ENCODE measurements at regions not wholly inside any gene's neighbourhood (a gene's known extent, or its start where the extent isn't known, plus 50 kb on each side); places are given as distances from the start of the nearest gene placed in this dataset.

DNA sequence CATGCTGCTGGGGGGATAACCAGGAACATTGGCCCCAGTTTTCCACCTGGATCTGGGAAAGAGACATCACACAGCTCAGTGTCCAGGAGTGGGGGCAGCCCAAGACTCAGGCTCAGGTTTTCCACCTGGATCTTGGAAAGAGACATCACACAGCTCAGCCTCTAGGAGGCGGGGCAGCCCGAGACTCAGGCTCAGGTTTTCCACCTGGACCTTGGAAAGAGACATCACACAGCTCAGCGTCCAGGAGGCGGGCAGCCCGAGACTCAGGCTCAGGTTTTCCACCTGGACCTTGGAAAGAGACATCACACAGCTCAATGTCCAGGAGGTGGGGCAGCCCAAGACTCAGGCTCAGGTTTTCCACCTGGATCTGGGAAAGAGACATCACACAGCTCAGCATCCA, 361.6 kb downstream of the THBS2 start:
- no CpG with 5 or more reads among the region's 5 CpGs for WGBS (ENCODE audit: extremely low coverage, insufficient coverage, low lambda C conversion rate)
- Histone ChIP-seq H3K23ac (ENCODE audit: low read length) (no peak overlapping the region), H2AK5ac (ENCODE audit: low read length) (no peak overlapping the region), H3K56ac (ENCODE audit: low read length) (no peak overlapping the region), H2BK5ac (ENCODE audit: low read length) (no peak overlapping the region), H3K4ac (ENCODE audit: low read depth, low read length) (no peak overlapping the region), H4K5ac (ENCODE audit: low read length) (no peak overlapping the region), H3K79me1 (ENCODE audit: low read length) (no peaks in the 10 kb centered on the region), H3K79me2 (ENCODE audit: control insufficient read depth, insufficient read depth, low read length) (no peaks in the 10 kb centered on the region), H3K18ac (ENCODE audit: low read length) (no peak overlapping the region), H3K27me3 (ENCODE audit: insufficient read depth, low read length, poor library complexity) (no peaks in the 10 kb centered on the region), H3K36me3 (ENCODE audit: control insufficient read depth, insufficient read depth, low read length) (no peaks in the 10 kb centered on the region), H3K4me3 (ENCODE audit: low read length) (no peak overlapping the region), H3K4me1 (ENCODE audit: control insufficient read depth, low read depth, low read length) (peaks cover 3% of the 10 kb centered on the region), H3K27ac (ENCODE audit: low read depth, low read length) (no peak overlapping the region), H4K8ac (ENCODE audit: low read depth, low read length) (no peak overlapping the region), H3K4me2 (ENCODE audit: low read length) (no peak overlapping the region), H2BK120ac (ENCODE audit: low read depth, low read length) (no peak overlapping the region), H2BK15ac (replicated peaks; ENCODE audit: low read depth) (no peak overlapping the region), H3K9ac (ENCODE audit: low read length) (no peak overlapping the region)
- no peak for DNase-seq

DNA sequence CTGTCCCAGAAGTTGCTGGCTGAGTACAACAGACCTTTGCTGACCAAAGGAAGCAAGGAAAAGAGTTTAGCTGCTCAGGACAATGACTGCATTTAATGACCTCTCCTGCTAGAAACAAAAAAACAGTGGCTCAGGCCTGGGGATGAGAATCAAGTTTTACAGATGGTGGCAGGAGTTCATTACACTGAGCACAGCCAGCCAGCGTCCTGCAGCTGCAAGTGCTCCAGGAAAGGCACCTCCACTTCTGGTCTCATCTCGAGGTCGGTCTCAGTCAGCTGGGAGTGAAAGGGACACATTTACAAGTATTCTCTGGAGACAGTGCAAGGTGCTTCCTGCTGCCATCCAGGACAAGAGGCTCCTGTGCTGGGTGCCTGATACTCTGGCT, 362.7 kb downstream of the THBS2 start:
- no peak overlapping the region for H4K5ac ChIP-seq (ENCODE audit: low read length)

DNA sequence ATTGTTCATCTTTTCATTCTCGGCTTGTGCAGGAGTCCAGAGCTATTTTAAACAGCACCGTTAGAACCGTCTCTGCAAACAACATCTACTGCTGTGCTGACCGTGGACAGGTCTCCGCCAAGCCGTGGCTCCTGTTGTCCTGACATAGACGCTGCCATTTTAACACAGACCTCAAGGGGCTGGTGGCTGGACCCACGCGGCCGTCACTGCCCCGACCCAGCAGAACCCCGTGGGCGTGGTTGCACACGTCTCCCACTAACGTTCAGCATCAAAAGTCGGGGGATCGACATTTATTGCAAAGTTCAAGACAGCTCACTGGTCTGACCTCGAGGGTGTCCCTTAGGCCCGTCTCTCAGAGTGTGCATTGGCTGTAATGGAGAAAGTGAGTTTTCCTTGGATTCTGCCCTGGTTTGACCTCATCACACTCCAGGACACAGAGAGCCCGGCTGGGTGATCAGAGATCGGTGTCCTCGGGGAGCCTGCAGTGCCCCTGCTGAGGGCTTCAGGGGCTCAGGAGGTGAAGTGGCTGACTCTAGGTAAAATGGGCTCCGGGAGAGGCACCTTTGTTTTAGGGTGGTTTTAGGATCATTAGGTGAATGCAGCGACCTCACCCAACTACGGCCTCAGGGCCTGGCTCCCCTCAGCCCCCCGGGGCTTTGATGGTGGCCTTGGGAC, 363.2 kb downstream of the THBS2 start:
- no peak overlapping the region for H4K5ac ChIP-seq (ENCODE audit: low read length)
- no peaks in the 10 kb centered on the region for H3K79me1 ChIP-seq (ENCODE audit: low read length)
- no CpG with 5 or more reads among the region's 26 CpGs for WGBS (ENCODE audit: extremely low coverage, insufficient coverage, low lambda C conversion rate)
- peaks cover 2% of the 10 kb centered on the region for H3K4me1 ChIP-seq (ENCODE audit: control insufficient read depth, low read depth, low read length)
- H3K23ac ChIP-seq (ENCODE audit: low read length), result no peak overlapping the region
- no peak overlapping the region for H3K56ac ChIP-seq (ENCODE audit: low read length)
- H2BK120ac ChIP-seq (ENCODE audit: low read depth, low read length), result no peak overlapping the region
- H2BK15ac ChIP-seq (replicated peaks; ENCODE audit: low read depth), result no peak overlapping the region
- no peak overlapping the region for H4K8ac ChIP-seq (ENCODE audit: low read depth, low read length)
- H3K4ac ChIP-seq (ENCODE audit: low read depth, low read length), result no peak overlapping the region
- no peak overlapping the region for H3K18ac ChIP-seq (ENCODE audit: low read length)
- H3K27ac ChIP-seq (ENCODE audit: low read depth, low read length), result no peak overlapping the region
- no peak overlapping the region for H3K4me2 ChIP-seq (ENCODE audit: low read length)
- no peaks in the 10 kb centered on the region for H3K27me3 ChIP-seq (ENCODE audit: insufficient read depth, low read length, poor library complexity)
- H3K9ac ChIP-seq (ENCODE audit: low read length), result no peak overlapping the region
- H3K4me3 ChIP-seq (ENCODE audit: low read length), result no peak overlapping the region
- no peak for DNase-seq
- H3K36me3 ChIP-seq (ENCODE audit: control insufficient read depth, insufficient read depth, low read length), result no peaks in the 10 kb centered on the region
- H2BK5ac ChIP-seq (ENCODE audit: low read length), result no peak overlapping the region
- H2AK5ac ChIP-seq (ENCODE audit: low read length), result no peak overlapping the region
- H3K79me2 ChIP-seq (ENCODE audit: control insufficient read depth, insufficient read depth, low read length), result no peaks in the 10 kb centered on the region

More for the DNA sequence above, 362.7 kb downstream of the THBS2 start:
- no peak for DNase-seq
- no CpG with 5 or more reads among the region's 3 CpGs for WGBS (ENCODE audit: extremely low coverage, insufficient coverage, low lambda C conversion rate)
- Histone ChIP-seq H3K56ac (ENCODE audit: low read length) (no peak overlapping the region), H3K36me3 (ENCODE audit: control insufficient read depth, insufficient read depth, low read length) (no peaks in the 10 kb centered on the region), H3K4me1 (ENCODE audit: control insufficient read depth, low read depth, low read length) (peaks cover 3% of the 10 kb centered on the region), H3K9ac (ENCODE audit: low read length) (no peak overlapping the region), H3K79me1 (ENCODE audit: low read length) (no peaks in the 10 kb centered on the region), H3K4ac (ENCODE audit: low read depth, low read length) (no peak overlapping the region), H2BK15ac (replicated peaks; ENCODE audit: low read depth) (no peak overlapping the region), H2BK5ac (ENCODE audit: low read length) (no peak overlapping the region), H3K23ac (ENCODE audit: low read length) (no peak overlapping the region), H3K18ac (ENCODE audit: low read length) (no peak overlapping the region), H4K8ac (ENCODE audit: low read depth, low read length) (no peak overlapping the region), H2BK120ac (ENCODE audit: low read depth, low read length) (no peak overlapping the region), H2AK5ac (ENCODE audit: low read length) (no peak overlapping the region), H3K79me2 (ENCODE audit: control insufficient read depth, insufficient read depth, low read length) (no peaks in the 10 kb centered on the region), H3K27ac (ENCODE audit: low read depth, low read length) (no peak overlapping the region), H3K27me3 (ENCODE audit: insufficient read depth, low read length, poor library complexity) (no peaks in the 10 kb centered on the region), H3K4me3 (ENCODE audit: low read length) (no peak overlapping the region), H3K4me2 (ENCODE audit: low read length) (no peak overlapping the region)

DNA sequence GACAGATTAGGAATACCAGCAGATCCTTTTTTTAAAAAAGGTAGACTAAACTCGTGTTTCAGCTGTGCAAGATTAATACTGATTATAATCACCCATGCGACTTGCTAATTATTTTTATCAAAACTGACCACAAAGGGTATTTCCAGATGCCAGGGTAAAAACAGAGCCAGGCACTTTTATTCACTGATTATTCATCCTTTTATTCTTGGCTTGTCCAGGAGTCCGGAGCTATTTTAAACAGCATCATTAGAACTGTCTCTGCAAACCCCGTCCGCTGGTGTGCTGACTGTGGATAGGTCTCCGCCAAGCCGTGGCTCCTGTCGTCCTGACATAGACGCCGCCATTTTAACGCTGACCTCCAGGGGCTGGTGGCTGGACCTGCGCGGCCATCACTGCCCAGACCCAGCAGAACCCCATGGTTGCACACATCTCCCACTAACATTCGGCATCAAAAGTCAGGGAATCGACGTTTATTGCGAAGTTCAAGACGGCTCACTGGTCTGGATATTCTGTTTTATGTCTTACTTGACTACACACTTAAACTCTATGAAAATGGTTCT, 364.8 kb downstream of the THBS2 start:
- Histone ChIP-seq H3K23ac (ENCODE audit: low read length) (no peak overlapping the region), H3K4me2 (ENCODE audit: low read length) (no peak overlapping the region), H3K18ac (ENCODE audit: low read length) (no peak overlapping the region), H3K79me2 (ENCODE audit: control insufficient read depth, insufficient read depth, low read length) (no peaks in the 10 kb centered on the region), H3K4me1 (ENCODE audit: control insufficient read depth, low read depth, low read length) (no peaks in the 10 kb centered on the region), H2BK5ac (ENCODE audit: low read length) (no peak overlapping the region), H4K5ac (ENCODE audit: low read length) (no peak overlapping the region), H3K4ac (ENCODE audit: low read depth, low read length) (no peak overlapping the region), H2BK120ac (ENCODE audit: low read depth, low read length) (no peak overlapping the region), H3K27me3 (ENCODE audit: insufficient read depth, low read length, poor library complexity) (no peaks in the 10 kb centered on the region), H3K27ac (ENCODE audit: low read depth, low read length) (no peak overlapping the region), H3K4me3 (ENCODE audit: low read length) (no peak overlapping the region), H3K79me1 (ENCODE audit: low read length) (no peaks in the 10 kb centered on the region), H3K56ac (ENCODE audit: low read length) (no peak overlapping the region), H4K8ac (ENCODE audit: low read depth, low read length) (no peak overlapping the region), H3K36me3 (ENCODE audit: control insufficient read depth, insufficient read depth, low read length) (no peaks in the 10 kb centered on the region), H2AK5ac (ENCODE audit: low read length) (no peak overlapping the region), H3K9ac (ENCODE audit: low read length) (no peak overlapping the region), H2BK15ac (replicated peaks; ENCODE audit: low read depth) (no peak overlapping the region)
- DNase-seq, result no peak
- WGBS (ENCODE audit: extremely low coverage, insufficient coverage, low lambda C conversion rate), result no CpG with 5 or more reads among the region's 18 CpGs

DNA sequence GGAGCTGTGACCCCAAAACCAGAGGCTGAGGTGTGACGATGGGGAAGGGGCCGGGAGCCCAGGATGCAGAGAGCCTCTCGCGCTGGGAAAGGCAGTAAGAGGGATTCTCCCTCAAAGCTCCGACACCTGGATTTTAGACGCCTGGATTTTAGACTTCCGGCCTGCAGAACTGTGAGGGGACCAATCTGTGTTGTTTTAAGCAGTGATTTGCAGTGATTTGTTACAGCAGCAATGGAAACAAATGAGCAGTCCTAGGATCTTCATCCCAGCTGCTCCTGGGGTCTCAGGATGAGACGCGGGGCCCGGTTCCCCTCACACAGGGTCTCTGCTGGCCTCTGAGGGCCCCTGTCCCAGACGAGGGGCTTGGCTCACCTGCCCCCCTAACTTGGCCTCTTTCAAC, 365.5 kb downstream of the THBS2 start:
- WGBS (ENCODE audit: extremely low coverage, insufficient coverage, low lambda C conversion rate), result no CpG with 5 or more reads among the region's 11 CpGs
- Histone ChIP-seq H3K23ac (ENCODE audit: low read length) (no peak overlapping the region), H3K36me3 (ENCODE audit: control insufficient read depth, insufficient read depth, low read length) (no peaks in the 10 kb centered on the region), H3K27me3 (ENCODE audit: insufficient read depth, low read length, poor library complexity) (no peaks in the 10 kb centered on the region), H4K5ac (ENCODE audit: low read length) (no peak overlapping the region), H2AK5ac (ENCODE audit: low read length) (no peak overlapping the region), H3K4me2 (ENCODE audit: low read length) (no peak overlapping the region), H3K27ac (ENCODE audit: low read depth, low read length) (no peak overlapping the region), H3K4me1 (ENCODE audit: control insufficient read depth, low read depth, low read length) (no peaks in the 10 kb centered on the region), H3K79me2 (ENCODE audit: control insufficient read depth, insufficient read depth, low read length) (no peaks in the 10 kb centered on the region), H2BK5ac (ENCODE audit: low read length) (no peak overlapping the region), H4K8ac (ENCODE audit: low read depth, low read length) (no peak overlapping the region), H3K18ac (ENCODE audit: low read length) (no peak overlapping the region), H3K4ac (ENCODE audit: low read depth, low read length) (no peak overlapping the region), H2BK120ac (ENCODE audit: low read depth, low read length) (no peak overlapping the region), H3K79me1 (ENCODE audit: low read length) (no peaks in the 10 kb centered on the region), H3K4me3 (ENCODE audit: low read length) (no peak overlapping the region), H3K9ac (ENCODE audit: low read length) (no peak overlapping the region), H2BK15ac (replicated peaks; ENCODE audit: low read depth) (no peak overlapping the region), H3K56ac (ENCODE audit: low read length) (no peak overlapping the region)
- DNase-seq, result no peak

DNA sequence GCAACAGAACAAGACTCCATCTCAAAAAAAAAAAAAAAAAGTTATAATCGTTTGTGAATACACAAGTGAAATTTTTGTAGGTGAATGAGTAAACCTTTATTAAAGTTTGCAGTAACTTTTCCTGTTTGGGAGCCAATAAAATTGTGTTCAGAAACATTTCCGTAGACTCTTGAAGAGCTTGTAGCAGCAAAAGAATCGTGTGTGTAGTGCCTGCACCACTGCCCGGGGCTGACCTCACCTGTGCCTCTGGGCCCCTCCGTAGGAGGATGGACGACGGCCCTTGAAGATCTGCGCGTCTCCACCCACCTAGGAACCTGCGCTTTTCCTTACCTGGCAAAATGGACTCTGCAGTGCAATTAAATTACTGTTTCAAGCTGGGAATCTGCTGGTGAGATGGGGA, 366.0 kb downstream of the THBS2 start:
- H4K8ac ChIP-seq (ENCODE audit: low read depth, low read length), result no peak overlapping the region
- H3K23ac ChIP-seq (ENCODE audit: low read length), result no peak overlapping the region
- H3K4me3 ChIP-seq (ENCODE audit: low read length), result no peak overlapping the region
- H3K79me1 ChIP-seq (ENCODE audit: low read length), result no peaks in the 10 kb centered on the region
- H2BK15ac ChIP-seq (replicated peaks; ENCODE audit: low read depth), result no peak overlapping the region
- H3K27me3 ChIP-seq (ENCODE audit: insufficient read depth, low read length, poor library complexity), result no peaks in the 10 kb centered on the region
- H3K4me2 ChIP-seq (ENCODE audit: low read length), result no peak overlapping the region
- no peak overlapping the region for H2BK5ac ChIP-seq (ENCODE audit: low read length)
- H3K27ac ChIP-seq (ENCODE audit: low read depth, low read length), result no peak overlapping the region
- no peaks in the 10 kb centered on the region for H3K4me1 ChIP-seq (ENCODE audit: control insufficient read depth, low read depth, low read length)
- DNase-seq, result no peak
- H3K36me3 ChIP-seq (ENCODE audit: control insufficient read depth, insufficient read depth, low read length), result no peaks in the 10 kb centered on the region
- H3K18ac ChIP-seq (ENCODE audit: low read length), result no peak overlapping the region
- no peak overlapping the region for H2AK5ac ChIP-seq (ENCODE audit: low read length)
- no peaks in the 10 kb centered on the region for H3K79me2 ChIP-seq (ENCODE audit: control insufficient read depth, insufficient read depth, low read length)
- no peak overlapping the region for H3K9ac ChIP-seq (ENCODE audit: low read length)
- H4K5ac ChIP-seq (ENCODE audit: low read length), result no peak overlapping the region
- H3K4ac ChIP-seq (ENCODE audit: low read depth, low read length), result no peak overlapping the region
- WGBS (ENCODE audit: extremely low coverage, insufficient coverage, low lambda C conversion rate), result no CpG with 5 or more reads among the region's 10 CpGs
- H2BK120ac ChIP-seq (ENCODE audit: low read depth, low read length), result no peak overlapping the region
- H3K56ac ChIP-seq (ENCODE audit: low read length), result no peak overlapping the region
